ENCODE measurements at regions not wholly inside any gene's neighbourhood (a gene's known extent, or its start where the extent isn't known, plus 50 kb on each side); places are given as distances from the start of the nearest gene placed in this dataset.

DNA sequence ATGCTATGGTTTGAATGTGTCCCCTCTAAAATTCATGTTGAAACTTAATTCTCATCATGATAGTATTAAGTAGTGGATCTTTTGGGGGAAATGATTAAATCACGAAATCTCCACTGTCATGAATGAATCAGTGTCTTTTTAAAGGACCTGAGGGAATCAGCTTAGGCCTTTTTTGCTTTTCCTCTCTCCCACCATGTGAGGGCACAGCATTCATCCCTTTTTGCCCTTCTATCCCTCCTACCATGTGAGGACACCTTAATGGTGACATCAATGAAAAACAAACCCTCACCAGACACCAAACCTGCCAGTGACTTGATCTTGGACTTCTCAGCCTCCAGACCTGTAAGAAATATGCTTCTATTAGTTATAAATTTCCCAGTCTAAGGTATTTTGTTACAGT is 247.1 kb upstream of the UBE2E3 start:
- POLR2A ChIA-PET (ENCODE audit: low non-redundant PET) = no interaction called here
- H3K36me3 ChIP-seq (ENCODE audit: insufficient read depth, low read length, poor library complexity, severe bottlenecking) = no peaks in the 10 kb centered on the region
- no peak overlapping the region for H3K27ac ChIP-seq (ENCODE audit: low read depth, low read length, poor library complexity, severe bottlenecking)
- CTCF ChIA-PET = no interaction called here
- TF ChIP-seq EZH2 (IDR thresholded peaks at IDR 0.05; ENCODE audit: borderline replicate concordance, low read depth, low read length, poor library complexity, severe bottlenecking) = no peak
- TF ChIP-seq, protein P1, sequence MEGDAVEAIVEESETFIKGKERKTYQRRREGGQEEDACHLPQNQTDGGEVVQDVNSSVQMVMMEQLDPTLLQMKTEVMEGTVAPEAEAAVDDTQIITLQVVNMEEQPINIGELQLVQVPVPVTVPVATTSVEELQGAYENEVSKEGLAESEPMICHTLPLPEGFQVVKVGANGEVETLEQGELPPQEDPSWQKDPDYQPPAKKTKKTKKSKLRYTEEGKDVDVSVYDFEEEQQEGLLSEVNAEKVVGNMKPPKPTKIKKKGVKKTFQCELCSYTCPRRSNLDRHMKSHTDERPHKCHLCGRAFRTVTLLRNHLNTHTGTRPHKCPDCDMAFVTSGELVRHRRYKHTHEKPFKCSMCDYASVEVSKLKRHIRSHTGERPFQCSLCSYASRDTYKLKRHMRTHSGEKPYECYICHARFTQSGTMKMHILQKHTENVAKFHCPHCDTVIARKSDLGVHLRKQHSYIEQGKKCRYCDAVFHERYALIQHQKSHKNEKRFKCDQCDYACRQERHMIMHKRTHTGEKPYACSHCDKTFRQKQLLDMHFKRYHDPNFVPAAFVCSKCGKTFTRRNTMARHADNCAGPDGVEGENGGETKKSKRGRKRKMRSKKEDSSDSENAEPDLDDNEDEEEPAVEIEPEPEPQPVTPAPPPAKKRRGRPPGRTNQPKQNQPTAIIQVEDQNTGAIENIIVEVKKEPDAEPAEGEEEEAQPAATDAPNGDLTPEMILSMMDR (conservative IDR thresholded peaks at IDR 0.05; ENCODE audit: low read depth, low read length) = peak; percentile 17; the same call in 1 of the 2 replicates
- H3K9me3 ChIP-seq (ENCODE audit: low read depth, low read length, poor library complexity, severe bottlenecking) = no peaks in the 10 kb centered on the region
- intact Hi-C loops (cut with micrococcal nuclease; ENCODE audit: unreplicated experiment) = no loop called here
- no peak overlapping the region for H3K4me3 ChIP-seq (ENCODE audit: low read depth, low read length, poor library complexity, severe bottlenecking)
- no TSS peak for BruUV-seq (replicated peaks)
- peaks cover 6% of the 10 kb centered on the region for H3K4me1 ChIP-seq (ENCODE audit: insufficient read depth, low read length, poor library complexity, severe bottlenecking)
- no peaks in the 10 kb centered on the region for H3K27me3 ChIP-seq (replicated peaks; ENCODE audit: insufficient read depth, low read depth, low read length, poor library complexity)
- DNase-seq (ENCODE audit: low spot score) = peak; percentile 25

DNA sequence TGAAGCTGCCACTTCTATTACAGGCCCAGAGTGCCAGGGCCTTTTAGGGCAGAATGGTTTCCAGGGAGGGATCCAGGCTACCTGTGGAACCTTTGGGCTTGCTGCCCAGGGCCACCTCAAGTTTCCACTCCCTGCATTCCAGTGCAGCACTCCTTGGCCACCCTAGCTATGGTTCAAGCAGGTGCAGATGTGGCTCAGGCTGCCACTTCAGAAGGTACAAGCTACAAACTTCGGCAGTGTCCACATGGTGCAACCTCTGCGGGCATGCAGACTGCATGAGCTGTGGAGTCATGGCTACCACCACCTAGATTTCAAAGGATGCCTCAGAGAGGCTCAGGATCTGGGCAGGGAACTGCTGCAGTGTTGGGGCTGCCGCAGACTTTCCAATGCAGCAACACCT is 248.1 kb upstream of the UBE2E3 start:
- no peak for DNase-seq (ENCODE audit: low spot score)
- ChIA-PET POLR2A (ENCODE audit: low non-redundant PET) (no interaction called here), CTCF (no interaction called here)
- Histone ChIP-seq H3K4me3 (ENCODE audit: low read depth, low read length, poor library complexity, severe bottlenecking) (no peak overlapping the region), H3K27me3 (replicated peaks; ENCODE audit: insufficient read depth, low read depth, low read length, poor library complexity) (no peaks in the 10 kb centered on the region), H3K27ac (ENCODE audit: low read depth, low read length, poor library complexity, severe bottlenecking) (no peak overlapping the region), H3K9me3 (ENCODE audit: low read depth, low read length, poor library complexity, severe bottlenecking) (no peaks in the 10 kb centered on the region), H3K36me3 (ENCODE audit: insufficient read depth, low read length, poor library complexity, severe bottlenecking) (no peaks in the 10 kb centered on the region), H3K4me1 (ENCODE audit: insufficient read depth, low read length, poor library complexity, severe bottlenecking) (peaks cover 6% of the 10 kb centered on the region)
- no peak for TF ChIP-seq EZH2 (IDR thresholded peaks at IDR 0.05; ENCODE audit: borderline replicate concordance, low read depth, low read length, poor library complexity, severe bottlenecking)
- TF ChIP-seq, protein P1 (conservative IDR thresholded peaks at IDR 0.05; ENCODE audit: low read depth, low read length) = no peak
- intact Hi-C loops (cut with micrococcal nuclease; ENCODE audit: unreplicated experiment) = no loop called here
- BruUV-seq (replicated peaks) = no TSS peak

DNA sequence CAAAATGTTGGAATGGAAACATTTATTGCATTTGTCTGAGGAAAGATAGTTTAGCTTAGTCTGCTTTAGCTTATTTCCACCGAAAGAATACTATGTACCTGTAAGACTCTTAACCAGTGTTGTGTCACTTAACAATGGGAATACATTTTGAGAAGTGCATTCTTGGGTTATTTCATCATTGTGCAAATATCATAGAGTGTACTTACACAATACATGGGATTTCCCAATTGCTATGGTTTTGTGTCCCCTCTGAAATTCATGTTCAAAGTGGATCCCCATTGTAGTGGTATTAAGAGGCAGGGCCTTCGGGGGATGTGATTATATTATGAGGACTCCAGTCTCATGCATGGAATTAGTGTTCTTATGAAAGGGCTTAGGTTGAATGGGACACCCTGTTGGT is 249.4 kb upstream of the UBE2E3 start:
- no peak overlapping the region for H3K4me3 ChIP-seq (ENCODE audit: low read depth, low read length, poor library complexity, severe bottlenecking)
- intact Hi-C loops (cut with micrococcal nuclease; ENCODE audit: unreplicated experiment) = no loop called here
- TF ChIP-seq, protein P1 (conservative IDR thresholded peaks at IDR 0.05; ENCODE audit: low read depth, low read length) = no peak
- no peak for TF ChIP-seq EZH2 (IDR thresholded peaks at IDR 0.05; ENCODE audit: borderline replicate concordance, low read depth, low read length, poor library complexity, severe bottlenecking)
- ChIA-PET CTCF (no interaction called here), POLR2A (ENCODE audit: low non-redundant PET) (no interaction called here)
- no peaks in the 10 kb centered on the region for H3K9me3 ChIP-seq (ENCODE audit: low read depth, low read length, poor library complexity, severe bottlenecking)
- BruUV-seq (replicated peaks) = no TSS peak
- no peak overlapping the region for H3K27ac ChIP-seq (ENCODE audit: low read depth, low read length, poor library complexity, severe bottlenecking)
- no peak for DNase-seq (ENCODE audit: low spot score)
- H3K4me1 ChIP-seq (ENCODE audit: insufficient read depth, low read length, poor library complexity, severe bottlenecking) = peaks cover 6% of the 10 kb centered on the region
- no peaks in the 10 kb centered on the region for H3K36me3 ChIP-seq (ENCODE audit: insufficient read depth, low read length, poor library complexity, severe bottlenecking)
- H3K27me3 ChIP-seq (replicated peaks; ENCODE audit: insufficient read depth, low read depth, low read length, poor library complexity) = no peaks in the 10 kb centered on the region

Data from A673 (cell line).